ENCODE measurements at regions not wholly inside any gene's neighbourhood (a gene's known extent, or its start where the extent isn't known, plus 50 kb on each side); places are given as distances from the start of the nearest gene placed in this dataset.

GRCh38 chr20:10828180-10828579, 154.4 kb upstream of the JAG1 start:
- Histone ChIP-seq H2AFZ (ENCODE audit: low read depth) (no peak overlapping the region), H3K4me2 (no peak overlapping the region), H3K4me1 (ENCODE audit: low read depth, poor library complexity, severe bottlenecking) (no peaks in the 10 kb centered on the region), H3K27ac (no peak overlapping the region), H3K9ac (no peak overlapping the region), H3K27me3 (ENCODE audit: insufficient read depth, low read depth) (no peaks in the 10 kb centered on the region), H3K79me2 (ENCODE audit: insufficient read depth, low read depth) (no peaks in the 10 kb centered on the region), H3K36me3 (ENCODE audit: insufficient read depth) (no peaks in the 10 kb centered on the region), H4K20me1 (ENCODE audit: insufficient read depth) (no peaks in the 10 kb centered on the region), H3K4me3 (IDR thresholded peaks at IDR 0.05; ENCODE audit: insufficient read depth, low read depth, low read length) (no peak overlapping the region)
- no peak for TF ChIP-seq CTCF (conservative IDR thresholded peaks at IDR 0.05; ENCODE audit: low read depth, low read length)

DNA sequence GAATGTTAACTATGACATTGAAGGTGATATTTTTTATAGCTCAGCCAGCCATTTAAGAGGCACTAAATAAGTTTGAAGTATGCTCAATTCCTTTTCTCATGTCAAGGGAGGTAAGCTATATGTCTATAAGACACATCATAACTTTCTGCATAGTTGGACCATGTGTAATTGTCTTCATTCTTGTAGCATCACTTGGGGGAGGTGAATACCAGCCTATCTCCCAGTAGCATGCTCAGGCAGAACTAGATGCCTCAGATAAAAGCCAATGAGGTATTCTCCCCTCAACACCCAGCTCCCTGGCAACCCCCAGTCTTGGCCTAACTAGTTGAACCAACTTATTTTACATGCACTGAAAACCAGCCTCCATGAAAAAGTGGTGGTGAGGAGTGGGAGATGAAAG, 158.3 kb upstream of the JAG1 start:
- no peak for TF ChIP-seq CTCF (conservative IDR thresholded peaks at IDR 0.05; ENCODE audit: low read depth, low read length)
- H3K79me2 ChIP-seq (ENCODE audit: insufficient read depth, low read depth): no peaks in the 10 kb centered on the region
- H3K9ac ChIP-seq: no peak overlapping the region
- H3K4me3 ChIP-seq (IDR thresholded peaks at IDR 0.05; ENCODE audit: insufficient read depth, low read depth, low read length): no peak overlapping the region
- no peaks in the 10 kb centered on the region for H3K27me3 ChIP-seq (ENCODE audit: insufficient read depth, low read depth)
- H3K36me3 ChIP-seq (ENCODE audit: insufficient read depth): no peaks in the 10 kb centered on the region
- H3K4me1 ChIP-seq (ENCODE audit: low read depth, poor library complexity, severe bottlenecking): no peaks in the 10 kb centered on the region
- H4K20me1 ChIP-seq (ENCODE audit: insufficient read depth): no peaks in the 10 kb centered on the region
- H3K4me2 ChIP-seq: no peak overlapping the region
- no peak overlapping the region for H3K27ac ChIP-seq
- H2AFZ ChIP-seq (ENCODE audit: low read depth): no peak overlapping the region

DNA sequence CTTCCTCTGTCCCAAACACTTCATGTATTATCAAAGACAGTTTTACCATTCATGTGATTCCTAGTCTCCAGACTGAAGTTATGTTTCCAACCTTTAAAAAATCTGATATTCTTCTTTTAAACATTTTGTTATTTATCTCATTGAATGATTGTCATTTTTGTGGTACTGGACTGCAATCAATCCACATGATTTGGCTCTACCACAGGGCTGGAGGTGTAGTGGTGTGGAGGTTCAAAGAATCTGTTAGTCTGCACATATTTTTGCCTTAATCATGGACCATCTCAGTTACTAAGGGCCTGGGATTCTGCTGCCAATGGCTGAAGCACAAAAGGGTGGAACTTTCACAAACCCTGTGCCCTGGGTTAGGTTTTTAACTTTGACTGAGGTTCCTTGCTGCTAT, 164.1 kb upstream of the JAG1 start:
- H3K4me2 ChIP-seq: no peak overlapping the region
- no peaks in the 10 kb centered on the region for H3K36me3 ChIP-seq (ENCODE audit: insufficient read depth)
- no peaks in the 10 kb centered on the region for H3K4me1 ChIP-seq (ENCODE audit: low read depth, poor library complexity, severe bottlenecking)
- no peak overlapping the region for H3K27ac ChIP-seq
- no peak overlapping the region for H3K9ac ChIP-seq
- no peak overlapping the region for H2AFZ ChIP-seq (ENCODE audit: low read depth)
- no peak overlapping the region for H3K4me3 ChIP-seq (IDR thresholded peaks at IDR 0.05; ENCODE audit: insufficient read depth, low read depth, low read length)
- TF ChIP-seq CTCF (conservative IDR thresholded peaks at IDR 0.05; ENCODE audit: low read depth, low read length): no peak
- H4K20me1 ChIP-seq (ENCODE audit: insufficient read depth): no peaks in the 10 kb centered on the region
- H3K79me2 ChIP-seq (ENCODE audit: insufficient read depth, low read depth): no peaks in the 10 kb centered on the region
- H3K27me3 ChIP-seq (ENCODE audit: insufficient read depth, low read depth): no peaks in the 10 kb centered on the region

DNA sequence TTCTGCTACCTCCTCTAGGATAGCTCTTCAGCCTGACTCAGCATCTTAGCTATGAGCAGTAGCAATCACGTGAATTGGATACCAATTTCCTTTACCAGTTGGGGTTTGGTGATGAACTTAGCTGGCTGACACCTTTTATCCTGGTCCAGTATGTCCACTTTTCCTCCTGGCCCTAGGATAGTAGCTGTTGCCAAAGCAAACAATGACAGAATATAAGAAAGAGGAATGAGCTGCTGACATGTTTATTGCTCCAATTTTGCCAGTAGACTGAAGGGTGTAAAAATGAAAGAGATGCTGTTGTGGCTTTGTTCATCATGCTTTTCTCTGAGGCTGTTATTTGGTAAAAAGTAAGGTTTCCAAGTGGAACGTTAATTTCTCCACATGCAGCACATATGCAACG, 168.3 kb upstream of the JAG1 start:
- H3K9ac ChIP-seq: no peak overlapping the region
- no peaks in the 10 kb centered on the region for H3K4me1 ChIP-seq (ENCODE audit: low read depth, poor library complexity, severe bottlenecking)
- no peak overlapping the region for H2AFZ ChIP-seq (ENCODE audit: low read depth)
- H3K4me3 ChIP-seq (IDR thresholded peaks at IDR 0.05; ENCODE audit: insufficient read depth, low read depth, low read length): no peak overlapping the region
- no peak for TF ChIP-seq CTCF (conservative IDR thresholded peaks at IDR 0.05; ENCODE audit: low read depth, low read length)
- H3K36me3 ChIP-seq (ENCODE audit: insufficient read depth): no peaks in the 10 kb centered on the region
- no peak overlapping the region for H3K27ac ChIP-seq
- H3K27me3 ChIP-seq (ENCODE audit: insufficient read depth, low read depth): no peaks in the 10 kb centered on the region
- H4K20me1 ChIP-seq (ENCODE audit: insufficient read depth): no peaks in the 10 kb centered on the region
- no peak overlapping the region for H3K4me2 ChIP-seq
- no peaks in the 10 kb centered on the region for H3K79me2 ChIP-seq (ENCODE audit: insufficient read depth, low read depth)

Measured in KMS-11 (cell line).